ENCODE measurements at regions not wholly inside any gene's neighbourhood (a gene's known extent, or its start where the extent isn't known, plus 50 kb on each side); places are given as distances from the start of the nearest gene placed in this dataset.

DNA sequence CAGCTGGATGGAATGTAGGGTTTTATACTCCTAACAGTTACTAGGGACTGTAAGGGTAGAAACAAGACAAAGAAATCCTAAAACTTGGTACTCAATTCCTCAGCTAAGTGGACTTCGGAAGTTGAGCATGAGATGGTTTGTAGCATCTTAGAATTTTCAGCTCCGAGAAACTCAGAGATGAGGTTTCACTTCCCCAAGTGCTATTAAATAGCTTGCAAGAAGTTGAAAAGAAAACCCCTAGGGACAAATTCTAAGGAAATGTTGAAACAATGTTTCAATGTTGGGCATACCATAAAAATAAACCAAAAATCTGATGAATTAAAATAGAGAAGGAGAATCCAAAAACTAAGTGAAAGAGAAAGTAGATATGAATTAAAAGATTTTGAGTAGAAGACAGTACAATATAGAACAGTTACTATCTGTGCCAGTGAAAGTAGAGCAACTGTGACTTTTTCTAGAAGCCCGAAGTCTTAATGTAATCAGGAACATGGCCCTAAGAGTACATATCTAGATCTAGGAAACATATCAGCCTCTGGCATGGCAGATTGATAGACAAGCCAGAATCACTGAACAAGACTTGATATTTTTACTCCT lies 308.6 kb upstream of the RGMB start:
- DNase-seq = peak; percentile 11
- H3K4me3 ChIP-seq (ENCODE audit: control extremely low read depth in 1 of 5, extremely low read depth in 1 of 5, insufficient read depth in 1 of 5, low read depth in 2 of 5, low read length in 4 of 5) = no peak overlapping the region
- peaks cover 13% of the 10 kb centered on the region for H3K4me1 Mint-ChIP-seq
- H3K79me2 ChIP-seq (ENCODE audit: control insufficient read depth, insufficient read depth, low read length) = no peaks in the 10 kb centered on the region
- ChIA-PET POLR2A (no interaction called here), CTCF (interaction anchor here (0.5 kb wide), 1 partner anchor 1734 kb away, joined by 3 read pairs; no protein-coding TSS in a partner anchor)
- H3K36me3 ChIP-seq (replicated peaks in 1 of 2; ENCODE audit: control extremely low read depth in 1 of 2, control insufficient read depth in 1 of 2, extremely low read depth in 1 of 2, insufficient read depth in 2 of 2, low read length in 1 of 2) = no peaks in the 10 kb centered on the region
- no peak overlapping the region for H3K4me2 ChIP-seq (replicated peaks; ENCODE audit: low read depth, low read length, poor library complexity, severe bottlenecking)
- H3K27ac Mint-ChIP-seq = no peak overlapping the region
- no peak for TF ChIP-seq EZH2 (IDR thresholded peaks at IDR 0.05; ENCODE audit: borderline replicate concordance, insufficient read depth, low read depth, low read length, poor library complexity, severe bottlenecking)
- TF ChIP-seq, protein P1, sequence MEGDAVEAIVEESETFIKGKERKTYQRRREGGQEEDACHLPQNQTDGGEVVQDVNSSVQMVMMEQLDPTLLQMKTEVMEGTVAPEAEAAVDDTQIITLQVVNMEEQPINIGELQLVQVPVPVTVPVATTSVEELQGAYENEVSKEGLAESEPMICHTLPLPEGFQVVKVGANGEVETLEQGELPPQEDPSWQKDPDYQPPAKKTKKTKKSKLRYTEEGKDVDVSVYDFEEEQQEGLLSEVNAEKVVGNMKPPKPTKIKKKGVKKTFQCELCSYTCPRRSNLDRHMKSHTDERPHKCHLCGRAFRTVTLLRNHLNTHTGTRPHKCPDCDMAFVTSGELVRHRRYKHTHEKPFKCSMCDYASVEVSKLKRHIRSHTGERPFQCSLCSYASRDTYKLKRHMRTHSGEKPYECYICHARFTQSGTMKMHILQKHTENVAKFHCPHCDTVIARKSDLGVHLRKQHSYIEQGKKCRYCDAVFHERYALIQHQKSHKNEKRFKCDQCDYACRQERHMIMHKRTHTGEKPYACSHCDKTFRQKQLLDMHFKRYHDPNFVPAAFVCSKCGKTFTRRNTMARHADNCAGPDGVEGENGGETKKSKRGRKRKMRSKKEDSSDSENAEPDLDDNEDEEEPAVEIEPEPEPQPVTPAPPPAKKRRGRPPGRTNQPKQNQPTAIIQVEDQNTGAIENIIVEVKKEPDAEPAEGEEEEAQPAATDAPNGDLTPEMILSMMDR (IDR thresholded peaks at IDR 0.05) = no peak
- no CpG with 5 or more reads among the region's 3 CpGs for WGBS (ENCODE audit: insufficient coverage)
- no peaks in the 10 kb centered on the region for H3K27me3 ChIP-seq (replicated peaks in 1 of 4; ENCODE audit: control extremely low read depth in 1 of 4, control insufficient read depth in 3 of 4, insufficient read depth in 4 of 4, low read length in 3 of 4)
- H3K4me3 Mint-ChIP-seq = no peak overlapping the region
- no peaks in the 10 kb centered on the region for H3K27me3 Mint-ChIP-seq
- H4K20me1 ChIP-seq (ENCODE audit: control insufficient read depth, insufficient read depth, low read length, poor library complexity, severe bottlenecking) = no peaks in the 10 kb centered on the region
- H2AFZ ChIP-seq (ENCODE audit: insufficient read depth, low read depth, low read length, poor library complexity, severe bottlenecking) = no peak overlapping the region
- intact Hi-C loops (cut with micrococcal nuclease) = no loop called here
- peaks cover 4% of the 10 kb centered on the region in 2 donors for H3K4me1 ChIP-seq (ENCODE audit: control insufficient read depth in 2 of 2, insufficient read depth in 2 of 2, low read length in 2 of 2)
- H3K27ac ChIP-seq (ENCODE audit: low read length in 2 of 2) = no peak overlapping the region
- H3K9ac ChIP-seq (ENCODE audit: low read length) = no peak overlapping the region
- H3K9me3 ChIP-seq (ENCODE audit: control extremely low read depth in 1 of 3, control insufficient read depth in 2 of 3, insufficient read depth in 1 of 3, low read length in 2 of 3) = no peaks in the 10 kb centered on the region
- H3K9me3 Mint-ChIP-seq (ENCODE audit: insufficient read depth) = peaks cover 3% of the 10 kb centered on the region
- ATAC-seq (ENCODE audit: low read depth) = no peak

DNA sequence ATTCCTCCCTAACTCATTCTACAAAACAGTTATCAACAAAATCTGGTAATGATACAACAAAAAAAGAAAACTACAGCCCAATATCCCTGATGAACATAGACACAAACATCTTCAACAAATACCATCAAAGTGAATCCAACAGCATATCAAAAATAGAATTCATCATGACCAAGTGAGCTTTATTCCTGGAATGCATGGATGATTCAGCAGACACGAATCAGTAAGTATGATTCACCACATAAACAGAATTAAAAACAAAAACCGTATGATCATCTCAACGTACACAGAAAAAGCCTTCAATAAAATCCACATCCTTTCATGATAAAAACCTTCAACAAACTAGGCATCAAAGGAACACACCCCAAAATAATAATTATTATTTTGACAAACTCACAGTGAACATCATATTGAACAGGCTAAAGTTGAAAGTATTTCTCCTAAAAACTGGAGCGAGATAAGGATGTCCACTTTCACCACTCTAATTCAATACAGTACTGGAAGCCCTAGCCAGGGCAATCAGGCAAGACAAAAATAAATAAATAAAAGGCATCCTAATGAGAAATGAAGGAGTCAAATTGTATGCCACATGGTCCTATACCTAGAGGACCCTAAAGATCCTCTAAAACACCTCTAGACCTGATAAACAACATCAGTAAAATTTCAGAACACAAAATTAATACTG lies 305.1 kb upstream of the RGMB start:
- no peaks in the 10 kb centered on the region for H3K79me2 ChIP-seq (ENCODE audit: control insufficient read depth, insufficient read depth, low read length)
- intact Hi-C loops (cut with micrococcal nuclease) = no loop called here
- no peak overlapping the region for H3K4me3 Mint-ChIP-seq
- 91% methylated on average over 3 of the region's 4 CpGs for WGBS (ENCODE audit: insufficient coverage)
- peaks cover 3% of the 10 kb centered on the region for H3K9me3 Mint-ChIP-seq (ENCODE audit: insufficient read depth)
- H3K4me2 ChIP-seq (replicated peaks; ENCODE audit: low read depth, low read length, poor library complexity, severe bottlenecking) = no peak overlapping the region
- no peak overlapping the region for H2AFZ ChIP-seq (ENCODE audit: insufficient read depth, low read depth, low read length, poor library complexity, severe bottlenecking)
- H3K27ac ChIP-seq (ENCODE audit: low read length in 2 of 2) = no peak overlapping the region
- TF ChIP-seq EZH2 (IDR thresholded peaks at IDR 0.05; ENCODE audit: borderline replicate concordance, insufficient read depth, low read depth, low read length, poor library complexity, severe bottlenecking) = no peak
- TF ChIP-seq, protein P1 (IDR thresholded peaks at IDR 0.05) = no peak
- no peak for DNase-seq
- ChIA-PET POLR2A (no interaction called here), CTCF (no interaction called here)
- H3K36me3 ChIP-seq (replicated peaks in 1 of 2; ENCODE audit: control extremely low read depth in 1 of 2, control insufficient read depth in 1 of 2, extremely low read depth in 1 of 2, insufficient read depth in 2 of 2, low read length in 1 of 2) = no peaks in the 10 kb centered on the region
- ATAC-seq (ENCODE audit: low read depth) = no peak
- peaks cover 13% of the 10 kb centered on the region for H3K4me1 Mint-ChIP-seq
- no peaks in the 10 kb centered on the region for H3K27me3 Mint-ChIP-seq
- H3K27me3 ChIP-seq (replicated peaks in 1 of 4; ENCODE audit: control extremely low read depth in 1 of 4, control insufficient read depth in 3 of 4, insufficient read depth in 4 of 4, low read length in 3 of 4) = no peaks in the 10 kb centered on the region
- H3K9me3 ChIP-seq (ENCODE audit: control extremely low read depth in 1 of 3, control insufficient read depth in 2 of 3, insufficient read depth in 1 of 3, low read length in 2 of 3) = no peaks in the 10 kb centered on the region
- H3K9ac ChIP-seq (ENCODE audit: low read length) = no peak overlapping the region
- H4K20me1 ChIP-seq (ENCODE audit: control insufficient read depth, insufficient read depth, low read length, poor library complexity, severe bottlenecking) = no peaks in the 10 kb centered on the region
- no peak overlapping the region for H3K4me3 ChIP-seq (ENCODE audit: control extremely low read depth in 1 of 5, extremely low read depth in 1 of 5, insufficient read depth in 1 of 5, low read depth in 2 of 5, low read length in 4 of 5)
- H3K4me1 ChIP-seq (ENCODE audit: control insufficient read depth in 2 of 2, insufficient read depth in 2 of 2, low read length in 2 of 2) = peaks cover 4% of the 10 kb centered on the region in 2 donors
- H3K27ac Mint-ChIP-seq = no peak overlapping the region
